Activated B cell treated with CpG ODN at 0.5 μM for 24 hours (primary cell): ENCODE measurements at regions not wholly inside any gene's neighbourhood (a gene's known extent, or its start where the extent isn't known, plus 50 kb on each side); places are given as distances from the start of the nearest gene placed in this dataset.

ENCODE experiments used
- ATAC-seq: fragments of 200-7000 bp; cut with Tn5 transposase; one replicate; pipeline ENCODE4 v1.10.0; 2021; ENCODE audit warnings: low read depth, mild to moderate bottlenecking, moderate library complexity
- CTCF ChIA-PET: fragments of 350-600 bp; sonication (Branson Sonifier 250); formaldehyde crosslinking; loops from one replicate; lab custom pipeline; 2021; ENCODE audit warnings: antibody characterized with exemption; lab: Charles Lee
- POLR2A ChIA-PET: fragments of 350-600 bp; sonication (Branson Sonifier 250); formaldehyde crosslinking; loops from one replicate; lab custom pipeline; 2021; ENCODE audit warnings: antibody characterized with exemption; lab: Charles Lee
- DNase-seq: peaks from one replicate; pipeline ENCODE4 v3.0.0; 2022
- H3K27ac Mint-ChIP-seq: one replicate; pipeline ENCODE4 v1.8.0; 2020; ENCODE audit warnings: mixed read lengths
- H3K27me3 Mint-ChIP-seq: one replicate; pipeline ENCODE4 v1.8.0; 2021; ENCODE audit warnings: mixed read lengths
- H3K36me3 Mint-ChIP-seq: one replicate; pipeline ENCODE4 v1.8.0; 2021; ENCODE audit warnings: low read depth, mixed read lengths
- H3K4me1 Mint-ChIP-seq: one replicate; pipeline ENCODE4 v1.8.0; 2021; ENCODE audit warnings: mixed read lengths
- H3K4me3 Mint-ChIP-seq: one replicate; pipeline ENCODE4 v1.8.0; 2020; ENCODE audit warnings: mild to moderate bottlenecking, mixed read lengths
- H3K9me3 Mint-ChIP-seq: one replicate; pipeline ENCODE4 v1.8.0; 2020; ENCODE audit warnings: mixed read lengths
- CTCF ChIP-seq: fragments of 200-600 bp; IDR thresholded peaks from one replicate; pipeline ENCODE4 v1.8.0; 2022; ENCODE audit warnings: antibody characterized with exemption, mild to moderate bottlenecking
- intact Hi-C: fragments of 100-400 bp; cut with micrococcal nuclease; formaldehyde crosslinking; loops from one replicate; pipeline ENCODE4 v1.15.1; 2024

DNA sequence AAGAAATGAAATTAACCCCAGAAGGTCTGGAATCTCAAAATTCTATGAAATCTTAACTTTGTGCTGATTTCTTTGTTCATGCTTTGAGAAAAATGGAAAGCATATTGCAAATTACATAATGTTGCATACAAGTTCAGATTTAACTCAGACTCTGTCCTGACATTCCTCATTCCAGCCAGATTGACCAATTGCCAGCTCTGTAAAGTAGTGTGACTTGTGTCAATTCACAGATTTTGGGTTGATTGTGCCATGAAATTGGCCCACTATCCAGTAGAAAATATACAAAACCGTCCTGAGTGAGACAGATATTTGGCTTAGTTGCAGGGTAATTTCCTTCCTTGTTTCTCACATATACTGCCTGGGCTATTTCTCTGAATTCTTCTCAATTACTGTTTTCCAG, 1312.6 kb downstream of the ROBO1 start:
- TF ChIP-seq CTCF: no peak
- intact Hi-C loops: no loop called here
- CTCF ChIA-PET: no interaction called here

GRCh38 chr3:78455712-78456433, 1311.9 kb downstream of the ROBO1 start:
- ATAC-seq (no peak), DNase-seq (no peak)
- Mint-ChIP-seq H3K27me3 (no peaks in the 10 kb centered on the region), H3K4me1 (no peaks in the 10 kb centered on the region), H3K9me3 (peaks cover 8% of the 10 kb centered on the region), H3K36me3 (no peaks in the 10 kb centered on the region), H3K4me3 (no peak overlapping the region), H3K27ac (no peak overlapping the region)
- TF ChIP-seq CTCF: no peak
- intact Hi-C loops: no loop called here
- ChIA-PET CTCF (no interaction called here), POLR2A (no interaction called here)

More for the DNA sequence above, 1312.6 kb downstream of the ROBO1 start:
- Mint-ChIP-seq H3K27me3 (no peaks in the 10 kb centered on the region), H3K4me1 (no peaks in the 10 kb centered on the region), H3K36me3 (no peaks in the 10 kb centered on the region), H3K9me3 (peaks cover 3% of the 10 kb centered on the region), H3K27ac (no peak overlapping the region), H3K4me3 (no peak overlapping the region)
- no peak for DNase-seq
- POLR2A ChIA-PET: no interaction called here
- no peak for ATAC-seq

GRCh38 chr3:78459796-78460195, 1308.0 kb downstream of the ROBO1 start:
- TF ChIP-seq CTCF: no peak
- no peaks in the 10 kb centered on the region for H3K27me3 Mint-ChIP-seq
- no peak overlapping the region for H3K4me3 Mint-ChIP-seq
- intact Hi-C loops: no loop called here
- POLR2A ChIA-PET: no interaction called here
- no peak overlapping the region for H3K27ac Mint-ChIP-seq
- CTCF ChIA-PET: no interaction called here
- no peak for DNase-seq
- H3K36me3 Mint-ChIP-seq: no peaks in the 10 kb centered on the region
- H3K9me3 Mint-ChIP-seq: peaks cover 10% of the 10 kb centered on the region
- ATAC-seq: no peak
- no peaks in the 10 kb centered on the region for H3K4me1 Mint-ChIP-seq

- no peak overlapping the region for H3K27ac Mint-ChIP-seq
- POLR2A ChIA-PET: no interaction called here
- ATAC-seq (no peak), DNase-seq (no peak)
- H3K36me3 Mint-ChIP-seq: no peaks in the 10 kb centered on the region
- H3K4me1 Mint-ChIP-seq: no peaks in the 10 kb centered on the region
- intact Hi-C loops: no loop called here
- H3K9me3 Mint-ChIP-seq: peaks cover 14% of the 10 kb centered on the region
- no peak overlapping the region for H3K4me3 Mint-ChIP-seq
- no peaks in the 10 kb centered on the region for H3K27me3 Mint-ChIP-seq
- TF ChIP-seq CTCF: no peak
- CTCF ChIA-PET: no interaction called here
These were observed 1305.8 kb downstream of the ROBO1 start for GRCh38 chr3:78462021-78462420.

GRCh38 chr3:78476076-78476475, 1291.7 kb downstream of the ROBO1 start:
- DNase-seq (no peak), ATAC-seq (no peak)
- ChIA-PET CTCF (no interaction called here), POLR2A (no interaction called here)
- intact Hi-C loops: no loop called here
- no peak for TF ChIP-seq CTCF
- H3K9me3 Mint-ChIP-seq: peaks cover 16% of the 10 kb centered on the region
- H3K36me3 Mint-ChIP-seq: no peaks in the 10 kb centered on the region
- no peaks in the 10 kb centered on the region for H3K27me3 Mint-ChIP-seq
- H3K4me3 Mint-ChIP-seq: no peak overlapping the region
- no peaks in the 10 kb centered on the region for H3K4me1 Mint-ChIP-seq
- H3K27ac Mint-ChIP-seq: no peak overlapping the region
